Fibroblast of lung (primary cell): ENCODE measurements at regions not wholly inside any gene's neighbourhood (a gene's known extent, or its start where the extent isn't known, plus 50 kb on each side); places are given as distances from the start of the nearest gene placed in this dataset.
A peak's percentile ranks its signal among the peaks of the same experiment; 100 is the strongest.

Experiments
- DNase-seq, 2 donors: peaks; one replicate each; pipeline versions ENCODE4 v3.0.0 to v3.0.0-alpha.2; 2010; ENCODE audit warnings: low read depth in 2 of 2
- H2AFZ ChIP-seq: 2 replicates; pipeline ENCODE4 v1.5.1; 2012; ENCODE audit warnings: low read length, control low read depth, inconsistent platforms
- H3K27ac ChIP-seq: 2 replicates; pipeline ENCODE4 v1.5.1; 2011; ENCODE audit warnings: low read length, control low read depth; ENCODE audit not compliant: insufficient read depth
- H3K27me3 ChIP-seq: 2 replicates; pipeline ENCODE4 v1.5.1; 2011; ENCODE audit warnings: mild to moderate bottlenecking, low read length; ENCODE audit not compliant: control insufficient read depth, insufficient read depth
- H3K36me3 ChIP-seq: 2 replicates; pipeline ENCODE4 v1.5.1; 2011; ENCODE audit warnings: low read length; ENCODE audit not compliant: control insufficient read depth, insufficient read depth
- H3K4me1 ChIP-seq: 2 replicates; pipeline ENCODE4 v1.5.1; 2011; ENCODE audit warnings: low read length; ENCODE audit not compliant: control insufficient read depth, insufficient read depth; ENCODE audit errors: extremely low read depth
- H3K4me2 ChIP-seq: 2 replicates; pipeline ENCODE4 v1.5.1; 2011; ENCODE audit warnings: low read length, control low read depth; ENCODE audit not compliant: insufficient read depth; ENCODE audit errors: extremely low read depth
- H3K4me3 ChIP-seq, 4 experiments: fragments of 200-600 bp in 1 of 4; sonication (generic) in 1 of 4; replicated peaks in 1 of 4; 2 replicates each; pipeline ENCODE4 v1.5.1; 2011 to 2016; ENCODE audit warnings: low read length in 4 of 4, low read depth in 3 of 4, mild to moderate bottlenecking in 3 of 4, control low read depth in 2 of 4, inconsistent platforms in 1 of 4, mixed read lengths in 1 of 4; ENCODE audit not compliant: insufficient read depth in 1 of 4; ENCODE audit errors: control extremely low read depth in 1 of 4
- H3K79me2 ChIP-seq: 2 replicates; pipeline ENCODE4 v1.5.1; 2012; ENCODE audit warnings: mild to moderate bottlenecking, low read length, inconsistent platforms; ENCODE audit not compliant: control insufficient read depth, insufficient read depth
- H3K9ac ChIP-seq: 2 replicates; pipeline ENCODE4 v1.5.1; 2011; ENCODE audit warnings: mild to moderate bottlenecking, low read length, control low read depth; ENCODE audit not compliant: insufficient read depth
- H3K9me3 ChIP-seq: 2 replicates; pipeline ENCODE4 v1.5.1; 2012; ENCODE audit warnings: low read depth, low read length; ENCODE audit not compliant: control insufficient read depth, insufficient read depth
- H4K20me1 ChIP-seq: 2 replicates; pipeline ENCODE4 v1.5.1; 2011; ENCODE audit warnings: low read length; ENCODE audit not compliant: control insufficient read depth, insufficient read depth; ENCODE audit errors: extremely low read depth
- CTCF ChIP-seq, 2 donors: IDR thresholded peaks in 1 of 2; conservative IDR thresholded peaks in 1 of 2; 1 replicate in 1 of 2; 2 replicates in 1 of 2; pipeline ENCODE4 v1.5.1; 2011 to 2012; ENCODE audit warnings: low read length in 2 of 2, control low read depth in 1 of 2, inconsistent platforms in 1 of 2, low read depth in 1 of 2, mild to moderate bottlenecking in 1 of 2
- EZH2 ChIP-seq: IDR thresholded peaks from 2 replicates; pipeline ENCODE4 v1.5.1; 2012; ENCODE audit warnings: low read length, control low read depth, mild to moderate bottlenecking; ENCODE audit errors: missing control alignments

- no peak overlapping the region for H2AFZ ChIP-seq
Measured at GRCh38 chr19:30254158-30254557, 118.0 kb upstream of the ZNF536 start.

GRCh38 chr19:30254789-30255188, 117.4 kb upstream of the ZNF536 start:
- no peak overlapping the region for H3K4me3 ChIP-seq
- TF ChIP-seq CTCF (conservative IDR thresholded peaks at IDR 0.05 in 1 of 2, IDR thresholded peaks at IDR 0.05 in 1 of 2; ENCODE audit: low read depth in 1 of 2, low read length in 2 of 2) (no peak), EZH2 (no peak)
- no peak overlapping the region for H2AFZ ChIP-seq
- H3K9ac ChIP-seq = no peak overlapping the region
- H3K4me1 ChIP-seq = no peaks in the 10 kb centered on the region
- H3K27me3 ChIP-seq = no peaks in the 10 kb centered on the region
- H3K9me3 ChIP-seq = no peaks in the 10 kb centered on the region
- no peak overlapping the region for H3K4me2 ChIP-seq
- no peaks in the 10 kb centered on the region for H4K20me1 ChIP-seq
- DNase-seq = no peak
- no peak overlapping the region for H3K27ac ChIP-seq
- no peaks in the 10 kb centered on the region for H3K79me2 ChIP-seq
- H3K36me3 ChIP-seq = no peaks in the 10 kb centered on the region

More at GRCh38 chr19:30254158-30254557, 118.0 kb upstream of the ZNF536 start:
- no peaks in the 10 kb centered on the region for H4K20me1 ChIP-seq
- H3K4me3 ChIP-seq = no peak overlapping the region
- no peak overlapping the region for H3K27ac ChIP-seq
- no peaks in the 10 kb centered on the region for H3K27me3 ChIP-seq
- TF ChIP-seq CTCF (conservative IDR thresholded peaks at IDR 0.05 in 1 of 2, IDR thresholded peaks at IDR 0.05 in 1 of 2; ENCODE audit: low read depth in 1 of 2, low read length in 2 of 2) = no peak
- no peak for TF ChIP-seq EZH2
- no peak for DNase-seq
- peak overlapping the region; percentile 54 for H3K4me2 ChIP-seq
- no peak overlapping the region for H3K9ac ChIP-seq
- no peaks in the 10 kb centered on the region for H3K36me3 ChIP-seq
- H3K9me3 ChIP-seq = no peaks in the 10 kb centered on the region
- H3K79me2 ChIP-seq = no peaks in the 10 kb centered on the region
- H3K4me1 ChIP-seq = no peaks in the 10 kb centered on the region

GRCh38 chr19:30255791-30256495, 116.2 kb upstream of the ZNF536 start:
- H3K9ac ChIP-seq = no peak overlapping the region
- H3K9me3 ChIP-seq = no peaks in the 10 kb centered on the region
- H3K4me3 ChIP-seq = no peak overlapping the region
- H4K20me1 ChIP-seq = no peaks in the 10 kb centered on the region
- H3K4me2 ChIP-seq = peak overlapping the region; percentile 25
- no peak overlapping the region for H3K27ac ChIP-seq
- TF ChIP-seq CTCF (conservative IDR thresholded peaks at IDR 0.05 in 1 of 2, IDR thresholded peaks at IDR 0.05 in 1 of 2; ENCODE audit: low read depth in 1 of 2, low read length in 2 of 2) (no peak), EZH2 (no peak)
- no peaks in the 10 kb centered on the region for H3K79me2 ChIP-seq
- H3K27me3 ChIP-seq = no peaks in the 10 kb centered on the region
- no peaks in the 10 kb centered on the region for H3K36me3 ChIP-seq
- no peaks in the 10 kb centered on the region for H3K4me1 ChIP-seq
- H2AFZ ChIP-seq = no peak overlapping the region
- DNase-seq = no peak
